ENCODE measurements at regions not wholly inside any gene's neighbourhood (a gene's known extent, or its start where the extent isn't known, plus 50 kb on each side); places are given as distances from the start of the nearest gene placed in this dataset.

DNA sequence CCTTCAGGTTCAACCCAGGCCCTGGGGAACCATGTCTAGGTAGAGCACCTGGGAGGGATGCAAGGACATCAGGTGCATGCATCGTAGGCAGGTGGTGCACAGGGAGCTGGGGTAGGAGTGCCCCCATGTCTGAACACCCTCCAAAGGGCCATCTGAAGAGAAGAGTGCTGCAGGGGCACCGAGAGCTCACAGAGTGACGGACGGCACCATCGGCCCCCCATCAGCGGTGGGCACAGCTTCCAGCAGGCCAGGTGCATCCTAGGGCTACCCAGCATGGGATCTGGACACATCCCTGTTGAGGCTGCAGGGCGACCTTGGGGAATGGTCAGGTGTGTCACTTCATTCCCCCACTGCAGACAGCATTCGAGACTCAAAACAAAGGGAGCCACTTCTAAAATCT is 138.3 kb upstream of the CDH4 start:
- 90% methylated on average over 8 of the region's 8 CpGs for WGBS
- Histone ChIP-seq H3K4me1 (ENCODE audit: control insufficient read depth, insufficient read depth, low read length) (no peaks in the 10 kb centered on the region), H3K9me3 (ENCODE audit: control insufficient read depth, low read length) (no peaks in the 10 kb centered on the region), H3K27me3 (ENCODE audit: control insufficient read depth, insufficient read depth) (no peaks in the 10 kb centered on the region), H3K4me3 (ENCODE audit: low read length) (no peak overlapping the region), H3K27ac (ENCODE audit: low read length) (no peak overlapping the region)
- ATAC-seq (no peak), DNase-seq (no peak)
- intact Hi-C loops (cut with DNase I) = no loop called here

DNA sequence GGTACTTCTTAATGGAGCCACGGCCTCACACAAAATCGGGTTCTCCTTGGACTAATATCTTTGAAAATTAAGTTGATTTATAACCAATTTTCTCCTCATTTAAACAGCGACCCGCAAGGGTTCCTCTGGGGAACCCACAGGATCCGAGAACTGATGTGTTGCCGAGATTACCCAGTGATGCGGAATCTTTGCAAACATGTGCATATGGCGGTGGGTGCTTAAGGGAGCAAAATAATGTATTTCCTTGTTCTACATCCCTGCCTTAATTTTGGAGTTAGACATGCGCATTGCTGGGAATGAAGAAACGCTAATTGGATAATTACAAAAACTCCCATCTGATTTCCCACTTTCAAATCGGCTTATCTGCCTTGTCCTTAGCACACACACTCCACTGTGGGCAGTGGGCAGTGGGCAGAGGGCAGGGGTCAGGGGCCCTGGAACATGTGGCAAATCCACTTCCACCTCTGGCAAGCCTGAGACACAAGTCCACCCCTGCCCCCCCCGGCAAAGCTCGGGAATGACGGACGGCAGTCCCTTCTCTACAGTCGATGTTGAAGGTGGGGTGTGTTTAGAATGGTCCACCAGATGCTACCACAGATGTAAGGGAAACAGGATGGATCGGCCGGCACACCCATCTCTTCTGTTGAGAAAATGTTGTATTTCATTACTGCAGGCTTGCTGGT is 137.4 kb upstream of the CDH4 start:
- DNase-seq (no peak), ATAC-seq (no peak)
- intact Hi-C loops (cut with DNase I) = no loop called here
- WGBS = 88% methylated on average over 18 of the region's 18 CpGs
- no peak overlapping the region for H3K27ac ChIP-seq (ENCODE audit: low read length)
- no peaks in the 10 kb centered on the region for H3K9me3 ChIP-seq (ENCODE audit: control insufficient read depth, low read length)
- H3K4me1 ChIP-seq (ENCODE audit: control insufficient read depth, insufficient read depth, low read length) = no peaks in the 10 kb centered on the region
- H3K4me3 ChIP-seq (ENCODE audit: low read length) = no peak overlapping the region
- H3K27me3 ChIP-seq (ENCODE audit: control insufficient read depth, insufficient read depth) = no peaks in the 10 kb centered on the region

DNA sequence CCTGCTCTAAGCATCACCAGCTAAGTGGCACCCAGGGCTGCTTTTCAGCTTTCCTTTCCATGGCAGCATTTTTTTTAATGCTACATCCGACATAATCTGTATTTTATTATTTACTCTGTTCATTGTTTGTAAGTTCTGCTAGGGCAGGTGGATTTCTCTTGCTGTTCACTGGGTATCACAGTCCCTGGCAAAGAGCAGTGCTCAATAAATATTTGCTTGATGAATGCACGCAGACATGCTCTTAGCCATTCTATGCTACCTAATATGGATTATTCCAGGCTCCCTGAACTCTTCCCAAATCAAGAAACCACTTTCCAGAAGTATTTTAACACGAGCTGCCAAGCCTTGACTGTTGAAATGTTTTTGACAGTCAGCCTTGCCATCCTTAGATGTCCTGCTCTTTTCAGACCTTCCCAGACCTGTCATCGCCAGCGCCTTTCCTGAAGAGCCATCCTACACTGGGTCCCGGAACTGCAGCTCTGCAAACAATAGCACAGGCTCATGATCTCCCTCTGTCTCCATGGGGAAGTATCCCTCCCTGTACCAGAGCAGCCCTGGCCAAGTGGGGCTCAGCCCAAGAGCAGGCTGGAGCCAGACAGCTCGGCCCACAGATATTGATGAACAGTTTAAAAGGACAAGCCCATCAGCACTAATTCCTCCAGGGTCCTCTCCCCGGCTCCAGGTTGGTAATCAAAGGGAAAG is 136.5 kb upstream of the CDH4 start:
- H3K27ac ChIP-seq (ENCODE audit: low read length) = no peak overlapping the region
- H3K4me1 ChIP-seq (ENCODE audit: control insufficient read depth, insufficient read depth, low read length) = no peaks in the 10 kb centered on the region
- peak; percentile 63 to 83 for ATAC-seq
- no peak overlapping the region for H3K4me3 ChIP-seq (ENCODE audit: low read length)
- H3K27me3 ChIP-seq (ENCODE audit: control insufficient read depth, insufficient read depth) = no peaks in the 10 kb centered on the region
- intact Hi-C loops (cut with DNase I) = no loop called here
- DNase-seq = peak in 1 of 3 donors; percentile 56
- no peaks in the 10 kb centered on the region for H3K9me3 ChIP-seq (ENCODE audit: control insufficient read depth, low read length)
- 35% methylated on average over 8 of the region's 8 CpGs for WGBS

DNA sequence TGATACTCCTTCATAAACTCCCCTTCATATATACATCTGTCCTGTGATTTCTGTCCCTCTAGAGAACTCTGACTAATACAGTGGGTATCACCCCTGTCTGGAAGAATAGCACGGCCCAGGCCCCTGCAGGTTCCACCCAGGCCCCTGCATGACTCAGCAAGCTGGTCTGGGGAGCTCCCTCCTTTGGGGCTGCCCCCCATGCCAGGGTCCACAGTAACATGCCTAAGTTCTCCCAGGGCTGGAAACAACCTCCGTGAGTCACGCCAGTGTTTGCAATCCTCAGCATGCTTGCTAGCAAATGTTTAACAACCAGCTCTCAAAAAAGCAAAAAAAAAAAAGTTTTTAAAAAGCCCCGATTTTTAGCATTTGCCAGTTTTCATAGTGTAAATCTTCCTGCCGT is 134.3 kb upstream of the CDH4 start:
- Histone ChIP-seq H3K27me3 (ENCODE audit: control insufficient read depth, insufficient read depth) (no peaks in the 10 kb centered on the region), H3K9me3 (ENCODE audit: control insufficient read depth, low read length) (no peaks in the 10 kb centered on the region), H3K4me3 (ENCODE audit: low read length) (no peak overlapping the region), H3K27ac (ENCODE audit: low read length) (no peak overlapping the region), H3K4me1 (ENCODE audit: control insufficient read depth, insufficient read depth, low read length) (no peaks in the 10 kb centered on the region)
- DNase-seq (no peak), ATAC-seq (no peak)
- WGBS = 72% methylated on average over 5 of the region's 5 CpGs
- intact Hi-C loops (cut with DNase I) = no loop called here

DNA sequence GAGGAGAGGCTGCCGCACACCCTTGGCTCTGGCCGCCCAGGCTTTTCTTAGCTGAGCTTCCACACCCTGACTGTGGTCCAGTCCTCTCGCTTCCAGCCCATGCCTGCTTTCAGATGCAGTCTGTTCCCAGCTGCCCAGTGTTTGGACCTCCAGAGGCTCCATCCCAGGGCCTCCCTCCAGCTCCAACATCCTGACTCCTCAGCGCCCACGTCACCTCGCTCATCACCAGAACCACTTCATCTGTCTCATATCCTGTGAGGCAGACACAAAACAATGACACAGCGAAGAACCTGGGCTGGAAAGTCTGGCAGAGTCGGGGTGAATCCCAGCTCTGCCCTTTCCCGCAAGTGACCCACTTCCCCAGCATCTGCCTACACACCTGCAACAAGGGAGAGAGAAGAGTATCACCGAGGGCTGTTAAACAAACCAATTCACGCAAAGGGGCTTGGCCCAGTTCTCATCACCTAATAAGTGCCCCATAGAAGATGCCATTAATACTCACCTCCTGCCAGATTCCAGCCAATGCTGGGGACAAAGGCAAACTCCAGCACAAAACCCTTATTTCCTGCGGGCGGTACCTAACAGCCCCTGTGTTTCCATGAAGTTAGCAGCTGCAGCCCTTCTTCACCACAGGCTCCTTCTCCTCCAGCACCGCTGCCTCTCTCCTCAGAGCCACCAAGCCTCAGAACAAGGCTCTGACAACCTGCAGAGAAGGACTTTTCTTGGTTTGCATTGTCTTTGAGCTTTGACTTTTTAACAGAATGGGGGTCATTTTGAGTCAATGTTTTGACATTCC is 133.4 kb upstream of the CDH4 start:
- Histone ChIP-seq H3K27me3 (ENCODE audit: control insufficient read depth, insufficient read depth) (no peaks in the 10 kb centered on the region), H3K4me3 (ENCODE audit: low read length) (no peak overlapping the region), H3K27ac (ENCODE audit: low read length) (no peak overlapping the region), H3K4me1 (ENCODE audit: control insufficient read depth, insufficient read depth, low read length) (no peaks in the 10 kb centered on the region), H3K9me3 (ENCODE audit: control insufficient read depth, low read length) (no peaks in the 10 kb centered on the region)
- intact Hi-C loops (cut with DNase I) = no loop called here
- 86% methylated on average over 14 of the region's 14 CpGs for WGBS
- no peak for ATAC-seq
- DNase-seq = no peak

DNA sequence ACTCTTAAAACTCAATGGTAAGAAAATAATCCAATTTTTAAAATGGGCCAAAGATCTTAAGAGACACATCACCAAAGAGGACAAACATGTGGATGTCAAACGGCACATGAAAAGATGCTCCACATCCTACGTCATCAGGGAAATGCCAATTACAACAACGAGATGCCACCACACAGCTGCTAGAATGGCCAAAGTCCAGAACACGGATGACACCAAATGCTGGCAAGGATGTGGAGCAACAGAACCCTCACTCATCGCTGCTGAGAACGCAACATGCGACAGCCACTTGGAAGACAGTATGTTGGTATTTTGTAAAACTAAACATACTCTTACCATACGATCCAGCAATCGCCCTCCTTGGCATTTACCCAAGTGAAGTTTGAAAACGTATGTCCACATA is 132.8 kb upstream of the CDH4 start:
- no peaks in the 10 kb centered on the region for H3K4me1 ChIP-seq (ENCODE audit: control insufficient read depth, insufficient read depth, low read length)
- DNase-seq (no peak), ATAC-seq (no peak)
- intact Hi-C loops (cut with DNase I) = no loop called here
- H3K27ac ChIP-seq (ENCODE audit: low read length) = no peak overlapping the region
- no peak overlapping the region for H3K4me3 ChIP-seq (ENCODE audit: low read length)
- no peaks in the 10 kb centered on the region for H3K9me3 ChIP-seq (ENCODE audit: control insufficient read depth, low read length)
- H3K27me3 ChIP-seq (ENCODE audit: control insufficient read depth, insufficient read depth) = no peaks in the 10 kb centered on the region
- WGBS = 77% methylated on average over 10 of the region's 10 CpGs

DNA sequence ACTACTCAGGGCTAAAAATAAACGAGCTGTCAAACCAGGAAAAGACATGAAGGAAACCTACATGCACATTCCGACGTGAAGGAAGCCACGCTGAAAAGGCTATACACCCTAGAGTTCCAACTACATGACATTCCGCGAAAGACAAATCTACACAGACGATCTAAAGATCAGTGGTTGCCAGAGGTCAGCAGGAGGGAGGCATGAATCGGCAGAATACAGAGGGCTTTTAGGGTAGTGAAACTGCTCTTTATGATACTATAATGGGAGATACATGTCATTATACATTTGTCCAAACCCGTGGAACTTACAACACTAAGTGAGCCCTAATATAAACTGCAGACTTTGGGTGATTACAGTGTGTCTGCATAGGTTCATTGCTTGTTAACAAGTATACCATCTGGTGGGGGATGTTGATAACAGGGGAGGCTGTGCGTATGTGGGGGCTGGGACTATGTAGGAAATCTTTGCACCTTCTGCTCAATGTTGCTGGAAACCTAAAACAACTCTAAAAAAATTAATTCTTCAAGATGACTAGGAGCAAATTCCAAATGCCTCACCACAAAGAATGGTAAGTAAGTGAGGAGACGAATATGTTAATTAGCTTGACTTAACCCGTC is 132.2 kb upstream of the CDH4 start:
- intact Hi-C loops (cut with DNase I) = loop anchor here in 1 of 4 donors (5.0 to 10.0 kb wide), 2 partner anchors 905 to 1063 kb away; no protein-coding TSS in a partner anchor
- H3K4me1 ChIP-seq (ENCODE audit: control insufficient read depth, insufficient read depth, low read length) = no peaks in the 10 kb centered on the region

DNA sequence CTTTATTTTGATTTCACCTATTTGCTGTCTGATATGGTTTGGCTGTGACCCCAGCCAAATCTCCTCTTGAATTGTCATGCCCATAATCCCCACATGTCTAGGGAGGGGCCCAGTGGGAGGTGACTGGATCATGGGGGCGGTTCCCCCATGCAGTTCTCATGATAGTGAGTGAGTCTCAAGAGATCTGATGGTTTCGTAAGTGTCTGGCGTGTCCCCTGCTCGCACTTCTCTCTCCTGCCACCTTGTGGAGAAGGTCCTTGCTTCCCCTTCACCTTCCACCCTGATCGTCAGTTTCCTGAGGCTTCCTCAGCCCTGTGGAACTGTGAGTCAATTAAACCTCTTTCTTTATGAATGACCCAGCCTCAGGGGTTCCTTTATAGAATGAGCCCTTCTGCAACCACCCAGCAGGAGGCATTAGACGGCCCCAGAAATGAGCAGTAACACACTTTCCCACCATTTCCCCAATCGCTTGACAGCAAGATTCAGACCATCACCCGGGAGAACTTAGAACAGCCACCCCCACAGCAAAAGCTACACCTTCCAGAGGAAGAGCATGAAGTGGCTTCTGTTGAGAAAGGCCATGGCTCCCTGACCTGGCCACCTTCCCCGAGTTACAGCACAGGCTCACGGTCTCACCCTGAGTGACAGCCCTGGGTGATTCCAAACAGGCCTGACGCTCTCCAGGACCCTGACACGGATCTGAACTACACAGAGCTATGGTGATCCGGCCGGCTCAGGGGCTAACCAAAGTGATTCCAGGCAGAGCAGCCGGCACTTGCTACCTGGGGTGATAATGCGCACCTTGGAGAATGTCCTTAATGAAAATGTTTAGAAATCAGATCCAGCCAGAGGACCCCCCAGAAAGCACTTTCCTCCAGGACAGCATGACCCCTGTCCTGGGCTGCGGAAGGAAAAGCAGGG is 131.2 kb upstream of the CDH4 start:
- ATAC-seq (peak; percentile 52 to 54), DNase-seq (peak in 1 of 3 donors; percentile 57)
- Histone ChIP-seq H3K27ac (ENCODE audit: low read length) (no peak overlapping the region), H3K4me3 (ENCODE audit: low read length) (no peak overlapping the region), H3K4me1 (ENCODE audit: control insufficient read depth, insufficient read depth, low read length) (no peaks in the 10 kb centered on the region), H3K9me3 (ENCODE audit: control insufficient read depth, low read length) (no peaks in the 10 kb centered on the region), H3K27me3 (ENCODE audit: control insufficient read depth, insufficient read depth) (no peaks in the 10 kb centered on the region)
- intact Hi-C loops (cut with DNase I) = loop anchor here in 1 of 4 donors (5.0 to 10.0 kb wide), 2 partner anchors 906 to 1064 kb away; no protein-coding TSS in a partner anchor
- WGBS = 31% methylated on average over 17 of the region's 17 CpGs

More for the DNA sequence above, 132.2 kb upstream of the CDH4 start:
- Histone ChIP-seq H3K27me3 (ENCODE audit: control insufficient read depth, insufficient read depth) (no peaks in the 10 kb centered on the region), H3K27ac (ENCODE audit: low read length) (no peak overlapping the region), H3K4me3 (ENCODE audit: low read length) (no peak overlapping the region), H3K9me3 (ENCODE audit: control insufficient read depth, low read length) (no peaks in the 10 kb centered on the region)
- WGBS = 51% methylated on average over 12 of the region's 12 CpGs
- DNase-seq (no peak), ATAC-seq (no peak)

DNA sequence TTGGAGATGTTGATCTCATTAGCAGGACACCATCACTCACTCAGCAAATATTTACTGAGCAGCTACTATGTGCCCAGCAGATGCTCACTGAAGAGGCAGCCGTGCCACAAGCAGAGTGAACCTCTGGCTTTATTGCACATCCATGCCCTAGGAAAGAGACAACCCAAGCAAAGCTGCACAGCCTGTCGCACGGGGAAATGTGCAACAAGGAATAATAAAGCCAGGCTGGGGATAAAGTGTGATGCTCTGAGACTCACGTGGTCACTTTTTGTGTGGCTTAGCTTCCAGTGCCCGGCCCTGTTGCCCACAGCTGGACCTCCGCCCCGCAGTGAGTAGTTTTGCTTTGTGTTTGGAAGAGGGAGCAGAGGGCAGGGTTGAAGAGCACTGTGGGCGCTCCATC is 130.4 kb upstream of the CDH4 start:
- Histone ChIP-seq H3K27ac (ENCODE audit: low read length) (no peak overlapping the region), H3K4me1 (ENCODE audit: control insufficient read depth, insufficient read depth, low read length) (no peaks in the 10 kb centered on the region), H3K9me3 (ENCODE audit: control insufficient read depth, low read length) (no peaks in the 10 kb centered on the region), H3K27me3 (ENCODE audit: control insufficient read depth, insufficient read depth) (no peaks in the 10 kb centered on the region), H3K4me3 (ENCODE audit: low read length) (no peak overlapping the region)
- intact Hi-C loops (cut with DNase I) = loop anchor here in 1 of 4 donors (5.0 to 10.0 kb wide), 2 partner anchors 907 to 1064 kb away; no protein-coding TSS in a partner anchor
- WGBS = 84% methylated on average over 8 of the region's 8 CpGs
- DNase-seq = no peak
- ATAC-seq = no peak

DNA sequence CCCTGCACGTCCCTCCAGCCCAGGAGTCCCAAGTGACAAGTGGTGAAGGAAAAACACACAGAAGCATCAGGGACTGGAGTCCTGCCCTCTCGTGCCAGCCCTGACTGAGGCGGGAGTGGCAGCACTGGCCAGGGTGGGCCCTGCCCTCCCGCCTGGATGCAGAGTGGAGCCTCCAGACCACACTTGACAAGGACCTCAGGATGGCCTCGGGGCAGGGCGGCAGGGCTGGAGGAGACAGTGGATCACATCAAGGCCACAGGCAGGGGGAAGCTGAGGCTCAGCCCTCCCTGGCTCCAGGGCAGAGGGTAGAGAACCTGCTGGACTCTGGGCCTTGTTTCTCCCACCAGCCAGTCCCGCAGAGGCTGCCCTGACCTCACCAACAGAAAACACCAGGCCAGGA is 128.8 kb upstream of the CDH4 start:
- intact Hi-C loops (cut with DNase I) = loop anchor here in 1 of 4 donors (5.0 to 10.0 kb wide), 2 partner anchors 908 to 1066 kb away; no protein-coding TSS in a partner anchor
- ATAC-seq = peak in 1 of 2 donors; percentile 31
- WGBS = 81% methylated on average over 7 of the region's 7 CpGs

More for the DNA sequence above, 128.8 kb upstream of the CDH4 start:
- Histone ChIP-seq H3K9me3 (ENCODE audit: control insufficient read depth, low read length) (no peaks in the 10 kb centered on the region), H3K4me1 (ENCODE audit: control insufficient read depth, insufficient read depth, low read length) (no peaks in the 10 kb centered on the region), H3K27ac (ENCODE audit: low read length) (no peak overlapping the region), H3K4me3 (ENCODE audit: low read length) (no peak overlapping the region), H3K27me3 (ENCODE audit: control insufficient read depth, insufficient read depth) (no peaks in the 10 kb centered on the region)
- no peak for DNase-seq

Data from right cardiac atrium (tissue), 5 donors.